Type B pancreatic cell (in vitro differentiated cells): ENCODE measurements at regions not wholly inside any gene's neighbourhood (a gene's known extent, or its start where the extent isn't known, plus 50 kb on each side); places are given as distances from the start of the nearest gene placed in this dataset.

Experiments
- DNase-seq: peaks from one replicate; pipeline ENCODE4 v3.0.0; 2021; ENCODE audit warnings: mixed read lengths; ENCODE audit not compliant: unreplicated experiment; ENCODE audit errors: extremely low spot score
- H3K27ac Mint-ChIP-seq: 2 replicates; pipeline ENCODE4 v1.8.0; 2021; ENCODE audit warnings: mild to moderate bottlenecking, mixed read lengths
- H3K27me3 Mint-ChIP-seq: 2 replicates; pipeline ENCODE4 v1.8.0; 2021; ENCODE audit warnings: mixed read lengths
- H3K36me3 Mint-ChIP-seq: 2 replicates; pipeline ENCODE4 v1.8.0; 2021; ENCODE audit warnings: mixed read lengths
- H3K4me1 Mint-ChIP-seq: one replicate; pipeline ENCODE4 v1.8.0; 2021; ENCODE audit warnings: mixed read lengths; ENCODE audit not compliant: unreplicated experiment
- H3K4me3 Mint-ChIP-seq: 2 replicates; pipeline ENCODE4 v1.8.0; 2021; ENCODE audit warnings: mild to moderate bottlenecking, mixed read lengths
- H3K9me3 Mint-ChIP-seq: 2 replicates; pipeline ENCODE4 v1.8.0; 2021; ENCODE audit warnings: mixed read lengths
- TF ChIP-seq, protein P1 (sequence below): fragments of 200-600 bp; sonication (generic); conservative IDR thresholded peaks from 2 replicates; pipeline ENCODE4 v1.5.0; 2021; ENCODE audit warnings: antibody characterized with exemption, mild to moderate bottlenecking

DNA sequence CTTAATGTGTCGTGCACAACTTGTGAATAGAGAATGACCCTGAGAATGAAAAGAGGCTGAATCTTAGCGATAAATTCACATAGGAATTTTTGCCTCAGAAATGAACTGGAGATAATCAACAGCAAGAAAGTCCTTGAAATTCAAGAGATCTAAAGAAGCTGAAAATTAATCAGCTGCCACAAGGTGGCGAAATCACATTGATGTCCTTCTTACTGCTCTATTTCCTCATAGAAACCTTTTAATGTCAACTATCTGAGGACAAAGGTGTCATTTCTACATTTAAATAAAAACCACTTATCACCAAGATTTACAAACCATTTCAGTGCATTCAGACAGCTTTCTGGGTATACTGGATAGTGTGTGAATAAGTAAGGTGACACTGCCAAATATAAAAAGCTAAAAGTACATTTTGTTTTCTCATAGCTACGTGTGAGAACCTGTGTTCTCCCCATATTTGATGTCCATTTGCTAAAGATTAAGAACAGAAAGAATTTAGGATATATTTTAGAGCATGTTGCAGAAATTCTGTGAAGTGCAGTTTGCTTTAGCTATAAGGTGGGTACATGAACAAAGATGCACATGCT lies 485.3 kb upstream of the PTBP2 start:
- DNase-seq = no peak
- Mint-ChIP-seq H3K27me3 (no peaks in the 10 kb centered on the region), H3K9me3 (no peaks in the 10 kb centered on the region), H3K27ac (no peak overlapping the region), H3K4me1 (peaks cover 12% of the 10 kb centered on the region), H3K4me3 (no peak overlapping the region), H3K36me3 (no peaks in the 10 kb centered on the region)
- TF ChIP-seq, protein P1, sequence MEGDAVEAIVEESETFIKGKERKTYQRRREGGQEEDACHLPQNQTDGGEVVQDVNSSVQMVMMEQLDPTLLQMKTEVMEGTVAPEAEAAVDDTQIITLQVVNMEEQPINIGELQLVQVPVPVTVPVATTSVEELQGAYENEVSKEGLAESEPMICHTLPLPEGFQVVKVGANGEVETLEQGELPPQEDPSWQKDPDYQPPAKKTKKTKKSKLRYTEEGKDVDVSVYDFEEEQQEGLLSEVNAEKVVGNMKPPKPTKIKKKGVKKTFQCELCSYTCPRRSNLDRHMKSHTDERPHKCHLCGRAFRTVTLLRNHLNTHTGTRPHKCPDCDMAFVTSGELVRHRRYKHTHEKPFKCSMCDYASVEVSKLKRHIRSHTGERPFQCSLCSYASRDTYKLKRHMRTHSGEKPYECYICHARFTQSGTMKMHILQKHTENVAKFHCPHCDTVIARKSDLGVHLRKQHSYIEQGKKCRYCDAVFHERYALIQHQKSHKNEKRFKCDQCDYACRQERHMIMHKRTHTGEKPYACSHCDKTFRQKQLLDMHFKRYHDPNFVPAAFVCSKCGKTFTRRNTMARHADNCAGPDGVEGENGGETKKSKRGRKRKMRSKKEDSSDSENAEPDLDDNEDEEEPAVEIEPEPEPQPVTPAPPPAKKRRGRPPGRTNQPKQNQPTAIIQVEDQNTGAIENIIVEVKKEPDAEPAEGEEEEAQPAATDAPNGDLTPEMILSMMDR = peak; percentile 83

DNA sequence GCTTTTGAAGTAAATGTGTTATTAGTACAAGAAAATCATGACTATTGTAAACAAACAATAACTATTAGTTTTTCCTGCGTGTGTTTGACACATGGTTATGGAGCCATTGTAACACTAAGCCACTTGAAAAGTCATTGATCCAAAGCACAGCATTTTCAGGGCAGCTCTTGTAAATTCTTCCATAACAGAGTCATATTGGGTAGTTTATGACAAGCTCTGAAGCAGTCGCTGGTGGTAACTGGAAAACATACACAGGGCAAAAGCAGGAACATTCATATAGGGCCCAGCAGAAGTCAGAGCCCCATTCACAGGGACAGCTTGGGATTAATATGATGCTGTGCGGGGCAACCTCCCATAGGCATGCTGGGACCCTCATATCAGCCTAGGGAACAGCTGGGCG lies 483.2 kb upstream of the PTBP2 start:
- Mint-ChIP-seq H3K27me3 (no peaks in the 10 kb centered on the region), H3K4me3 (no peak overlapping the region), H3K36me3 (no peaks in the 10 kb centered on the region), H3K9me3 (no peaks in the 10 kb centered on the region), H3K27ac (no peak overlapping the region), H3K4me1 (peaks cover 12% of the 10 kb centered on the region)
- no peak for DNase-seq
- TF ChIP-seq, protein P1 = no peak

DNA sequence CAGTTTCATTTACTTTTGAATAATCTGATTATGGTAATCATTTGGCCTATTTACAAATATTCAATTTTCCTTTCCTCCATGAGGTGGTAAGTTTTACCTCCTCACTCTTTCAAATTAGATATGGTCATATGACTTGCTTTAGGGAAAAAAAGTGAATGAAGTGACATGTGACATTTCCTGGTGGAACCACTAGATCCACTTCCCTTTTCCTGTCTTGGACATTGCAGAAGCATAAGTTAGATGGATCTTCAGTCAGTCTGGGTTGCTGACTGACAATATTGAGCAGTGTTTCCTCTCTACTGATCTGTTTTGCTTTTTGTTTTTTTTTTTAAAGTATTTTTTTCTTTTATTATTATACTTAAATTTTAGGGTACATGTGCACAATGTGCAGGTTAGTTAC lies 481.1 kb upstream of the PTBP2 start:
- TF ChIP-seq, protein P1 = no peak
- H3K4me1 Mint-ChIP-seq = no peaks in the 10 kb centered on the region
- H3K36me3 Mint-ChIP-seq = no peaks in the 10 kb centered on the region
- no peaks in the 10 kb centered on the region for H3K9me3 Mint-ChIP-seq
- H3K4me3 Mint-ChIP-seq = no peak overlapping the region
- H3K27me3 Mint-ChIP-seq = no peaks in the 10 kb centered on the region
- H3K27ac Mint-ChIP-seq = no peak overlapping the region
- no peak for DNase-seq

DNA sequence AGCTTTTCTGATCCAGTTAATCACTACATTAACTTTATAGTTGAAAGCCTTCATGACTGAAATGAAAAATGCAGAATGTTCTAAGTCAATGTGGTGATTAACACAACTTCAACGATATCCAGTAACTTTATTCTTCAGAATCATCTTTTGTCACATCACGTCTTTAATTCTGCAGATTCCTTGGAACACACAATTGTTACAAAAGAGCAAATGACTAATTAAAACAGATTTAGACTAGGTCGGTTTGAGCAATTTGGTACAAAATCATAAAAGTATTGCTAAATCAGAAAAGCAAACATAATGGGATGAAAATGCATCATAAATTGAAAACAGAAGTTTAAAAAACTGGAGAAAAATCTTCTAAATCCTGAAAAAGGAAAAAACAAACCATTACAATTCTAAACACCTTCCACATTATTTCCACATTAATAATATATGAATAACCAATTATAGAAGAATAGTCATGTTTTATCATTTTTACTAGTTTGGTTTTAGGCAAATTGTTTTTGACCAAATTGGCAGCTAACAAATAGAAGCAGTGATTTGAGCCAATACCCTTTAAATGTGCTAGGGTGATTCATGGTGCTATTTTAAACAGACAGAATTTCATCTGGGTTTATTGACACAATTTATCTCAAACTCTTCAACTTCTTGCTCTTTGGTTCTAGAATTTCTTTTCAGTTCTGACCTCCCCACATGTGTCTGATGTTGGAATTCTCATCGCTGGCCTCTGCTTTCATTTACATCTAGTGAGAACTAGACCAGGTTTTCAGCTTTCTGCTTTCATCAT lies 468.1 kb upstream of the PTBP2 start:
- no peaks in the 10 kb centered on the region for H3K36me3 Mint-ChIP-seq
- H3K27ac Mint-ChIP-seq = no peak overlapping the region
- no peaks in the 10 kb centered on the region for H3K4me1 Mint-ChIP-seq
- TF ChIP-seq, protein P1 = no peak
- H3K4me3 Mint-ChIP-seq = no peak overlapping the region
- H3K27me3 Mint-ChIP-seq = no peaks in the 10 kb centered on the region
- H3K9me3 Mint-ChIP-seq = no peaks in the 10 kb centered on the region
- DNase-seq = no peak

DNA sequence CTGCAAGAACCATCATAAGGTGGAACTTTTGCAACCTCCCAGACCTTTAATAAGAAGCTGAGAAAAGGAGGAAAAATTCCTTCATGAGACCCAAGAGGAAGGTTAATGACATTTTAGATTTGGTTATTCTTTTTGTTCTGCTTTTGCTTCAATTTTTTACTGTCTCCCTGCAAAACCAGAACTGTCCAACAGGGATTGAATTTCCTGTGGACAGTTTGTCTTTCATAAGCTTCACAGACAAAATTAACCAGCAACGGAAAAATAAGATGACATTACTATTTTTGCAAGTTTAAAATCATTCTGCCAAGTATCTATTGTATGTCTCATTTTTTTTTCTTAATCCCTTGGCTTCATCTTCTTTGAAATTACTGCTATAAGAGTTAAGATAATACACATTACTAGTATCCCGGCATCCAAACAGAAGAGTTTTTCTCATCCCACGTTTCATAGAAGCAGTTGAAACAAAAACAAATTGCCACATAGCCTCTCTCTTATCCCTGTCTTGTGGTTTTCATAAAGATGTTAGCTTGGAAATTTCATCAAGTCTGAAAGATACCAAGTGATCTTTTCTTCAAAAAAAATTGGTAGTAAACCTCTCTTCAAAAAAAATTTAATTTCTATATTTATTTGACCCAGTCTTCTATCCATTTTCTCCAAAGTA lies 465.3 kb upstream of the PTBP2 start:
- H3K4me1 Mint-ChIP-seq = no peaks in the 10 kb centered on the region
- no peak for DNase-seq
- H3K9me3 Mint-ChIP-seq = peaks cover 5% of the 10 kb centered on the region
- TF ChIP-seq, protein P1 = no peak
- H3K4me3 Mint-ChIP-seq = no peak overlapping the region
- H3K27ac Mint-ChIP-seq = no peak overlapping the region
- H3K27me3 Mint-ChIP-seq = no peaks in the 10 kb centered on the region
- no peaks in the 10 kb centered on the region for H3K36me3 Mint-ChIP-seq
